Kidney glomerular epithelial cell (primary cell): ENCODE measurements at regions not wholly inside any gene's neighbourhood (a gene's known extent, or its start where the extent isn't known, plus 50 kb on each side); places are given as distances from the start of the nearest gene placed in this dataset.
"Not testable (repeated sequence)": the region's sequence is repeated elsewhere in the genome, so short reads cannot be mapped to it uniquely, and the experiment has no call there.

ENCODE experiments used
- DNase-seq: peaks from one replicate; lab custom pipeline; 2025; lab: John Stamatoyannopoulos, UW

- no peak for DNase-seq
These were observed 105.4 kb downstream of the TTC8 start for GRCh38 chr14:88929656-88930436.

- DNase-seq: no peak
These were observed 107.1 kb downstream of the TTC8 start for GRCh38 chr14:88931321-88932110.

- no peak for DNase-seq
These were observed 108.7 kb downstream of the TTC8 start for GRCh38 chr14:88933191-88933590.

- DNase-seq: peak; percentile 10
These were observed 109.9 kb downstream of the TTC8 start for GRCh38 chr14:88934351-88934806.

- DNase-seq: no peak
These were observed 110.6 kb downstream of the TTC8 start for GRCh38 chr14:88935083-88935482.

GRCh38 chr14:88937706-88938105 is 113.3 kb downstream of the TTC8 start:
- no peak for DNase-seq

- no peak for DNase-seq
These were observed 116.2 kb downstream of the TTC8 start for GRCh38 chr14:88940671-88941070.

- DNase-seq: no peak
These were observed 117.0 kb downstream of the TTC8 start for GRCh38 chr14:88941414-88941813.

GRCh38 chr14:88947646-88948598 is 123.5 kb downstream of the TTC8 start:
- no peak for DNase-seq

- no peak for DNase-seq
These were observed 125.6 kb downstream of the TTC8 start for GRCh38 chr14:88950069-88950468.

- no peak for DNase-seq
These were observed 126.9 kb downstream of the TTC8 start for GRCh38 chr14:88951370-88951769.

- no peak for DNase-seq
These were observed 128.4 kb downstream of the TTC8 start for GRCh38 chr14:88952901-88953300.

- no peak for DNase-seq
These were observed 131.0 kb downstream of the TTC8 start for GRCh38 chr14:88955455-88955854.

GRCh38 chr14:88960496-88960895 is 136.0 kb downstream of the TTC8 start:
- no peak for DNase-seq

- no peak for DNase-seq
These were observed 136.8 kb downstream of the TTC8 start for GRCh38 chr14:88961214-88961613.

GRCh38 chr14:88962356-88962755 is 137.9 kb downstream of the TTC8 start:
- no peak for DNase-seq

- DNase-seq: no peak
These were observed 142.8 kb downstream of the TTC8 start for GRCh38 chr14:88967299-88967698.

GRCh38 chr14:88975043-88975830 is 150.8 kb downstream of the TTC8 start:
- no peak for DNase-seq

GRCh38 chr14:88975926-88976325 is 151.5 kb downstream of the TTC8 start:
- DNase-seq: no peak

- not testable (repeated sequence) for DNase-seq
These were observed 156.5 kb downstream of the TTC8 start for GRCh38 chr14:88980907-88981306.

- DNase-seq: no peak
These were observed 157.5 kb downstream of the TTC8 start for GRCh38 chr14:88981948-88982347.
